ENCODE measurements at regions not wholly inside any gene's neighbourhood (a gene's known extent, or its start where the extent isn't known, plus 50 kb on each side); places are given as distances from the start of the nearest gene placed in this dataset.

GRCh38 chr21:31554511-31555022 lies 104.9 kb upstream of the SOD1 start:
- Histone ChIP-seq H3K36me3 (ENCODE audit: insufficient read depth, low read length) (no peaks in the 10 kb centered on the region), H3K27ac (ENCODE audit: low read length) (no peak overlapping the region), H3K9ac (ENCODE audit: low read length) (no peak overlapping the region), H3K27me3 (ENCODE audit: low read length) (no peaks in the 10 kb centered on the region), H3K4me3 (ENCODE audit: low read length) (no peak overlapping the region), H4K20me1 (ENCODE audit: insufficient read depth, low read depth, low read length) (peaks cover 4% of the 10 kb centered on the region; the same call in 1 of the 2 replicates), H3K4me1 (ENCODE audit: low read length) (peaks cover 9% of the 10 kb centered on the region), H3K79me2 (ENCODE audit: low read length) (no peaks in the 10 kb centered on the region), H3K9me3 (ENCODE audit: low read length) (no peaks in the 10 kb centered on the region), H3K9me2 (replicated peaks; ENCODE audit: insufficient read depth, low read length) (no peaks in the 10 kb centered on the region), H2AFZ (ENCODE audit: low read length) (no peak overlapping the region), H3K4me2 (ENCODE audit: low read depth, low read length, poor library complexity, severe bottlenecking) (no peak overlapping the region)
- no peak for DNase-seq

- Histone ChIP-seq H4K20me1 (ENCODE audit: insufficient read depth, low read depth, low read length) (peaks cover 4% of the 10 kb centered on the region; the same call in 1 of the 2 replicates), H3K4me1 (ENCODE audit: low read length) (peaks cover 7% of the 10 kb centered on the region), H3K36me3 (ENCODE audit: insufficient read depth, low read length) (no peaks in the 10 kb centered on the region), H3K9ac (ENCODE audit: low read length) (no peak overlapping the region), H3K27ac (ENCODE audit: low read length) (no peak overlapping the region), H2AFZ (ENCODE audit: low read length) (no peak overlapping the region), H3K4me2 (ENCODE audit: low read depth, low read length, poor library complexity, severe bottlenecking) (no peak overlapping the region), H3K4me3 (ENCODE audit: low read length) (no peak overlapping the region), H3K27me3 (ENCODE audit: low read length) (no peaks in the 10 kb centered on the region), H3K9me2 (replicated peaks; ENCODE audit: insufficient read depth, low read length) (no peaks in the 10 kb centered on the region), H3K9me3 (ENCODE audit: low read length) (no peaks in the 10 kb centered on the region), H3K79me2 (ENCODE audit: low read length) (no peaks in the 10 kb centered on the region)
- no peak for DNase-seq
Observed at GRCh38 chr21:31553926-31554325, 105.6 kb upstream of the SOD1 start.

GRCh38 chr21:31553461-31553860 lies 106.0 kb upstream of the SOD1 start:
- Histone ChIP-seq H3K4me2 (ENCODE audit: low read depth, low read length, poor library complexity, severe bottlenecking) (no peak overlapping the region), H2AFZ (ENCODE audit: low read length) (no peak overlapping the region)

GRCh38 chr21:31552826-31553225 lies 106.7 kb upstream of the SOD1 start:
- Histone ChIP-seq H3K4me2 (ENCODE audit: low read depth, low read length, poor library complexity, severe bottlenecking) (no peak overlapping the region), H3K4me1 (ENCODE audit: low read length) (no peaks in the 10 kb centered on the region; the same call in 1 of the 2 replicates), H3K4me3 (ENCODE audit: low read length) (no peak overlapping the region), H3K9me3 (ENCODE audit: low read length) (no peaks in the 10 kb centered on the region), H3K9ac (ENCODE audit: low read length) (no peak overlapping the region), H4K20me1 (ENCODE audit: insufficient read depth, low read depth, low read length) (peaks cover 4% of the 10 kb centered on the region; the same call in 1 of the 2 replicates), H3K27ac (ENCODE audit: low read length) (no peak overlapping the region), H2AFZ (ENCODE audit: low read length) (no peak overlapping the region), H3K9me2 (replicated peaks; ENCODE audit: insufficient read depth, low read length) (no peaks in the 10 kb centered on the region), H3K27me3 (ENCODE audit: low read length) (no peaks in the 10 kb centered on the region), H3K79me2 (ENCODE audit: low read length) (no peaks in the 10 kb centered on the region), H3K36me3 (ENCODE audit: insufficient read depth, low read length) (no peaks in the 10 kb centered on the region)
- DNase-seq = no peak

More at GRCh38 chr21:31553461-31553860, 106.0 kb upstream of the SOD1 start:
- peaks cover 5% of the 10 kb centered on the region for H3K4me1 ChIP-seq (ENCODE audit: low read length)
- H3K27me3 ChIP-seq (ENCODE audit: low read length) = no peaks in the 10 kb centered on the region
- H3K9me2 ChIP-seq (replicated peaks; ENCODE audit: insufficient read depth, low read length) = no peaks in the 10 kb centered on the region
- H3K9me3 ChIP-seq (ENCODE audit: low read length) = no peaks in the 10 kb centered on the region
- H3K79me2 ChIP-seq (ENCODE audit: low read length) = no peaks in the 10 kb centered on the region
- H4K20me1 ChIP-seq (ENCODE audit: insufficient read depth, low read depth, low read length) = peaks cover 4% of the 10 kb centered on the region; the same call in 1 of the 2 replicates
- no peak for DNase-seq
- no peaks in the 10 kb centered on the region for H3K36me3 ChIP-seq (ENCODE audit: insufficient read depth, low read length)
- H3K27ac ChIP-seq (ENCODE audit: low read length) = no peak overlapping the region
- H3K4me3 ChIP-seq (ENCODE audit: low read length) = no peak overlapping the region
- no peak overlapping the region for H3K9ac ChIP-seq (ENCODE audit: low read length)

- Histone ChIP-seq H3K36me3 (ENCODE audit: insufficient read depth, low read length) (no peaks in the 10 kb centered on the region), H4K20me1 (ENCODE audit: insufficient read depth, low read depth, low read length) (peaks cover 7% of the 10 kb centered on the region), H3K27ac (ENCODE audit: low read length) (no peak overlapping the region), H3K4me2 (ENCODE audit: low read depth, low read length, poor library complexity, severe bottlenecking) (no peak overlapping the region), H3K9ac (ENCODE audit: low read length) (no peak overlapping the region), H3K9me3 (ENCODE audit: low read length) (no peaks in the 10 kb centered on the region), H3K4me1 (ENCODE audit: low read length) (no peaks in the 10 kb centered on the region; the same call in 1 of the 2 replicates), H3K4me3 (ENCODE audit: low read length) (no peak overlapping the region), H3K79me2 (ENCODE audit: low read length) (no peaks in the 10 kb centered on the region), H2AFZ (ENCODE audit: low read length) (no peak overlapping the region), H3K9me2 (replicated peaks; ENCODE audit: insufficient read depth, low read length) (no peaks in the 10 kb centered on the region), H3K27me3 (ENCODE audit: low read length) (no peaks in the 10 kb centered on the region)
- no peak for DNase-seq
Observed at GRCh38 chr21:31550070-31550469, 109.4 kb upstream of the SOD1 start.

- no peaks in the 10 kb centered on the region for H3K4me1 ChIP-seq (ENCODE audit: low read length)
- H3K9ac ChIP-seq (ENCODE audit: low read length) = no peak overlapping the region
- no peaks in the 10 kb centered on the region for H3K36me3 ChIP-seq (ENCODE audit: insufficient read depth, low read length)
- H3K4me2 ChIP-seq (ENCODE audit: low read depth, low read length, poor library complexity, severe bottlenecking) = no peak overlapping the region
- H4K20me1 ChIP-seq (ENCODE audit: insufficient read depth, low read depth, low read length) = peaks cover 4% of the 10 kb centered on the region
- no peaks in the 10 kb centered on the region for H3K9me3 ChIP-seq (ENCODE audit: low read length)
- no peaks in the 10 kb centered on the region for H3K9me2 ChIP-seq (replicated peaks; ENCODE audit: insufficient read depth, low read length)
- H2AFZ ChIP-seq (ENCODE audit: low read length) = no peak overlapping the region
- H3K4me3 ChIP-seq (ENCODE audit: low read length) = no peak overlapping the region
- H3K79me2 ChIP-seq (ENCODE audit: low read length) = no peaks in the 10 kb centered on the region
- no peaks in the 10 kb centered on the region for H3K27me3 ChIP-seq (ENCODE audit: low read length)
- H3K27ac ChIP-seq (ENCODE audit: low read length) = no peak overlapping the region
- no peak for DNase-seq
Observed at GRCh38 chr21:31548688-31549087, 110.8 kb upstream of the SOD1 start.

GRCh38 chr21:31546443-31547170 lies 112.9 kb upstream of the SOD1 start:
- Histone ChIP-seq H3K9me3 (ENCODE audit: low read length) (no peaks in the 10 kb centered on the region), H3K27me3 (ENCODE audit: low read length) (no peaks in the 10 kb centered on the region), H4K20me1 (ENCODE audit: insufficient read depth, low read depth, low read length) (peaks cover 3% of the 10 kb centered on the region; the same call in 1 of the 2 replicates), H3K9ac (ENCODE audit: low read length) (no peak overlapping the region), H3K79me2 (ENCODE audit: low read length) (no peaks in the 10 kb centered on the region), H3K9me2 (replicated peaks; ENCODE audit: insufficient read depth, low read length) (no peaks in the 10 kb centered on the region), H3K27ac (ENCODE audit: low read length) (no peak overlapping the region), H2AFZ (ENCODE audit: low read length) (no peak overlapping the region), H3K4me3 (ENCODE audit: low read length) (no peak overlapping the region), H3K4me2 (ENCODE audit: low read depth, low read length, poor library complexity, severe bottlenecking) (no peak overlapping the region), H3K36me3 (ENCODE audit: insufficient read depth, low read length) (no peaks in the 10 kb centered on the region), H3K4me1 (ENCODE audit: low read length) (no peaks in the 10 kb centered on the region)
- DNase-seq = no peak

- no peaks in the 10 kb centered on the region for H3K27me3 ChIP-seq (ENCODE audit: low read length)
- H3K79me2 ChIP-seq (ENCODE audit: low read length) = no peaks in the 10 kb centered on the region
- DNase-seq = no peak
- H3K4me3 ChIP-seq (ENCODE audit: low read length) = no peak overlapping the region
- no peaks in the 10 kb centered on the region for H3K9me3 ChIP-seq (ENCODE audit: low read length)
- no peak overlapping the region for H3K27ac ChIP-seq (ENCODE audit: low read length)
- no peaks in the 10 kb centered on the region for H3K9me2 ChIP-seq (replicated peaks; ENCODE audit: insufficient read depth, low read length)
- H4K20me1 ChIP-seq (ENCODE audit: insufficient read depth, low read depth, low read length) = peaks cover 3% of the 10 kb centered on the region; the same call in 1 of the 2 replicates
- H3K4me2 ChIP-seq (ENCODE audit: low read depth, low read length, poor library complexity, severe bottlenecking) = no peak overlapping the region
- no peak overlapping the region for H3K9ac ChIP-seq (ENCODE audit: low read length)
- no peaks in the 10 kb centered on the region for H3K36me3 ChIP-seq (ENCODE audit: insufficient read depth, low read length)
- H2AFZ ChIP-seq (ENCODE audit: low read length) = no peak overlapping the region
- no peaks in the 10 kb centered on the region for H3K4me1 ChIP-seq (ENCODE audit: low read length)
Observed at GRCh38 chr21:31545036-31545435, 114.5 kb upstream of the SOD1 start.
